Endodermal cell (in vitro differentiated cells): ENCODE measurements at regions not wholly inside any gene's neighbourhood (a gene's known extent, or its start where the extent isn't known, plus 50 kb on each side); places are given as distances from the start of the nearest gene placed in this dataset.

Experiments used
- DNase-seq: peaks from one replicate; pipeline ENCODE4 v3.0.0-alpha.2; 2017
- H3K27ac ChIP-seq: 2 replicates; pipeline ENCODE4 v1.5.1; 2013; ENCODE audit warnings: mild to moderate bottlenecking, low read depth, low read length, moderate library complexity
- H3K27me3 ChIP-seq: 2 replicates; pipeline ENCODE4 v1.6.1; 2013; ENCODE audit warnings: mild to moderate bottlenecking, low read length, moderate library complexity; ENCODE audit not compliant: insufficient read depth, control insufficient read depth, poor library complexity, severe bottlenecking
- H3K36me3 ChIP-seq: 2 replicates; pipeline ENCODE4 v1.7.0; 2013; ENCODE audit warnings: mild to moderate bottlenecking, low read length, moderate library complexity; ENCODE audit not compliant: control insufficient read depth, insufficient read depth
- H3K4me1 ChIP-seq: one replicate; pipeline ENCODE4 v1.7.0; 2013; ENCODE audit warnings: low read length; ENCODE audit not compliant: control insufficient read depth, insufficient read depth
- H3K4me3 ChIP-seq: 2 replicates; pipeline ENCODE4 v1.5.1; 2013; ENCODE audit warnings: mild to moderate bottlenecking, low read length, moderate library complexity
- H3K9ac ChIP-seq: 2 replicates; pipeline ENCODE4 v1.6.1; 2013; ENCODE audit warnings: mild to moderate bottlenecking, low read length, moderate library complexity; ENCODE audit not compliant: poor library complexity, severe bottlenecking; ENCODE audit errors: extremely low read depth
- H3K9me3 ChIP-seq: 2 replicates; pipeline ENCODE4 v1.6.1; 2013; ENCODE audit warnings: mild to moderate bottlenecking, low read length, moderate library complexity; ENCODE audit not compliant: control insufficient read depth
- H3K27ac Mint-ChIP-seq: 2 replicates; pipeline ENCODE4 v1.8.0; 2020; ENCODE audit warnings: mixed read lengths
- H3K27me3 Mint-ChIP-seq: 2 replicates; pipeline ENCODE4 v1.8.0; 2021; ENCODE audit warnings: mild to moderate bottlenecking, mixed read lengths; ENCODE audit not compliant: insufficient read depth
- H3K36me3 Mint-ChIP-seq: 2 replicates; pipeline ENCODE4 v1.8.0; 2020; ENCODE audit warnings: low read depth, mixed read lengths
- H3K4me1 Mint-ChIP-seq: 2 replicates; pipeline ENCODE4 v1.8.0; 2020; ENCODE audit warnings: mixed read lengths
- H3K4me3 Mint-ChIP-seq: 2 replicates; pipeline ENCODE4 v1.8.0; 2020; ENCODE audit warnings: mild to moderate bottlenecking, moderate library complexity, mixed read lengths
- H3K9me3 Mint-ChIP-seq: 2 replicates; pipeline ENCODE4 v1.8.0; 2020; ENCODE audit warnings: mild to moderate bottlenecking, mixed read lengths
- WGBS, 2 experiments: methylation state at CpG; one replicate each; pipeline versions ENCODE4 v1.1.5 to v1.1.7; 2013; ENCODE audit warnings: missing lambda C conversion rate in 2 of 2, mixed read lengths in 1 of 2; ENCODE audit not compliant: insufficient coverage in 1 of 2, insufficient read length in 1 of 2; 5-methylcytosine and 5-hydroxymethylcytosine counted together
- TF ChIP-seq, protein P1 (sequence below): fragments of 200-600 bp; sonication (generic); conservative IDR thresholded peaks from 2 replicates; pipeline ENCODE4 v1.5.0; 2021; ENCODE audit warnings: antibody characterized with exemption, mild to moderate bottlenecking

DNA sequence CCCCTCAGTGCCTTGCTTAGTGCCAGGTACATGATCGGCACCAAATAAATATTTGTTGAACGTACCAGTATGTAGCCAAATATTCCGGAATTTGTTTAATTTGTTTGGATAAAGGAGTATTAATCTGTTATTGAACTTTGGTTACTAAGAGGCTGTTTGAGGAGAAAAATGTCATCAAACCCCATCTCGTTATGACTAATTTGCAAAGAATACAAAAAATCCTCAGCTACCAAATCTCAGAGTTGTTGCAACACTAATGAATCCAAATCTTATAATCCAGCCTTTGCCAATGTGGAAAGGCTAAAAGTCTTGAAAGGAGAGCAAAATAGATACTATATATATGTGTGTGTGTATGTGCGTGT, 79.5 kb downstream of the KLF5 start:
- H3K9ac ChIP-seq = no peak overlapping the region
- H3K36me3 Mint-ChIP-seq = no peaks in the 10 kb centered on the region
- H3K27me3 Mint-ChIP-seq = no peaks in the 10 kb centered on the region
- peaks cover 14% of the 10 kb centered on the region for H3K4me1 ChIP-seq
- no peaks in the 10 kb centered on the region for H3K9me3 Mint-ChIP-seq
- no peak overlapping the region for H3K4me3 Mint-ChIP-seq
- no peak for DNase-seq
- peaks cover 42% of the 10 kb centered on the region for H3K4me1 Mint-ChIP-seq
- H3K27ac Mint-ChIP-seq = no peak overlapping the region
- H3K4me3 ChIP-seq = no peak overlapping the region
- H3K27me3 ChIP-seq = no peaks in the 10 kb centered on the region
- no peak overlapping the region for H3K27ac ChIP-seq
- H3K9me3 ChIP-seq = no peaks in the 10 kb centered on the region
- TF ChIP-seq, protein P1, sequence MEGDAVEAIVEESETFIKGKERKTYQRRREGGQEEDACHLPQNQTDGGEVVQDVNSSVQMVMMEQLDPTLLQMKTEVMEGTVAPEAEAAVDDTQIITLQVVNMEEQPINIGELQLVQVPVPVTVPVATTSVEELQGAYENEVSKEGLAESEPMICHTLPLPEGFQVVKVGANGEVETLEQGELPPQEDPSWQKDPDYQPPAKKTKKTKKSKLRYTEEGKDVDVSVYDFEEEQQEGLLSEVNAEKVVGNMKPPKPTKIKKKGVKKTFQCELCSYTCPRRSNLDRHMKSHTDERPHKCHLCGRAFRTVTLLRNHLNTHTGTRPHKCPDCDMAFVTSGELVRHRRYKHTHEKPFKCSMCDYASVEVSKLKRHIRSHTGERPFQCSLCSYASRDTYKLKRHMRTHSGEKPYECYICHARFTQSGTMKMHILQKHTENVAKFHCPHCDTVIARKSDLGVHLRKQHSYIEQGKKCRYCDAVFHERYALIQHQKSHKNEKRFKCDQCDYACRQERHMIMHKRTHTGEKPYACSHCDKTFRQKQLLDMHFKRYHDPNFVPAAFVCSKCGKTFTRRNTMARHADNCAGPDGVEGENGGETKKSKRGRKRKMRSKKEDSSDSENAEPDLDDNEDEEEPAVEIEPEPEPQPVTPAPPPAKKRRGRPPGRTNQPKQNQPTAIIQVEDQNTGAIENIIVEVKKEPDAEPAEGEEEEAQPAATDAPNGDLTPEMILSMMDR = no peak
- no peaks in the 10 kb centered on the region for H3K36me3 ChIP-seq
- WGBS, 2 experiments = 94 to 100% methylated on average over 1 to 3 of the region's 5 CpGs

DNA sequence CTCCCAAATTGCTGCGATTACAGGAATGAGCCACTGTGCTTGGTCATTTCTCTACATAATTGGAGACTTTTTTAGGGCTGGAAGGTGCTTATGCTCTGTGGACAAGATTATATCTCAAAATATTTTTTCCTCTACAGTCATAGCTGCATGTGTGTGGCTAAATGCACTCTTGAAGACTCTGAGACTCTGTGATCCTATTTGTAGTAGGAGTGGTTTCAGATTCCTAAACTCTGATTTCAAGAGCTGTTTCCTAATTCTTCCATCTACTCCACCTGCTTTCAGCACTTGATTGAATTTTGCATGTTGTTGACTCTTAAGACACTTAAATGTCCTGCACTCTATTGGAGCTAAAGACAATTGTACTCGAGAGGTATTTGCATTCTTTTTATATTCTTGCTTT, 78.0 kb downstream of the KLF5 start:
- no peak overlapping the region for H3K27ac Mint-ChIP-seq
- 92 to 93% methylated on average over 2 of the region's 2 CpGs for WGBS, 2 experiments
- Histone ChIP-seq H3K4me3 (no peak overlapping the region), H3K9me3 (no peaks in the 10 kb centered on the region), H3K4me1 (peaks cover 14% of the 10 kb centered on the region), H3K36me3 (no peaks in the 10 kb centered on the region), H3K27me3 (no peaks in the 10 kb centered on the region), H3K9ac (no peak overlapping the region), H3K27ac (no peak overlapping the region)
- no peaks in the 10 kb centered on the region for H3K9me3 Mint-ChIP-seq
- H3K36me3 Mint-ChIP-seq = no peaks in the 10 kb centered on the region
- TF ChIP-seq, protein P1 = no peak
- no peaks in the 10 kb centered on the region for H3K27me3 Mint-ChIP-seq
- peaks cover 35% of the 10 kb centered on the region for H3K4me1 Mint-ChIP-seq
- no peak for DNase-seq
- H3K4me3 Mint-ChIP-seq = no peak overlapping the region

DNA sequence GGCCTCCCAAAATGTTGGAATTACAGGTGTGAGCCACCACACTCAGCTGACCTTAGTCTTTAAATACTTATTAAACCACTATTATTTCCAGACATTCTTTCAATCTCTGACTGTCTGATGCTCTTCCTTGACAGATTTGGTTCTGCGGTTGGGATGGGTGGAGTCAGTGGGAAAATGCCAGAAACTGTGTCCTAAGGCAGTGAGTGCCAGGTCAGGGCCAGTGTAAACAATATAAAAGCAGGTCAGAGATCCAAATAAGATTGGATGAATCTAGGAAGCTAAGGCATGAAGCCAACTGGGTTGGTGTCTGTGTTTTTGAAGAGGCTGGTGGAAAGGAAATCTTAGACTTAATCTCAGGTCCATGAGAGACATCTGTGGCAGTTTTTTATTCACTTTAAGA, 74.7 kb downstream of the KLF5 start:
- H3K4me3 ChIP-seq = no peak overlapping the region
- H3K9ac ChIP-seq = no peak overlapping the region
- H3K27me3 Mint-ChIP-seq = no peaks in the 10 kb centered on the region
- TF ChIP-seq, protein P1 = no peak
- no peak overlapping the region for H3K4me3 Mint-ChIP-seq
- H3K4me1 ChIP-seq = no peaks in the 10 kb centered on the region
- no peak for DNase-seq
- no peaks in the 10 kb centered on the region for H3K9me3 ChIP-seq
- H3K27ac ChIP-seq = no peak overlapping the region
- H3K4me1 Mint-ChIP-seq = peaks cover 12% of the 10 kb centered on the region
- H3K27me3 ChIP-seq = no peaks in the 10 kb centered on the region
- no peak overlapping the region for H3K27ac Mint-ChIP-seq
- no peaks in the 10 kb centered on the region for H3K36me3 ChIP-seq
- H3K36me3 Mint-ChIP-seq = no peaks in the 10 kb centered on the region
- H3K9me3 Mint-ChIP-seq = no peaks in the 10 kb centered on the region
- 93 to 100% methylated on average over 1 of the region's 1 CpG for WGBS, 2 experiments
